ENCODE measurements at regions not wholly inside any gene's neighbourhood (a gene's known extent, or its start where the extent isn't known, plus 50 kb on each side); places are given as distances from the start of the nearest gene placed in this dataset.

GRCh38 chr7:54701982-54702381, 57.0 kb downstream of the SEC61G start:
- H3K27me3 Mint-ChIP-seq, result peaks cover 2% of the 10 kb centered on the region
- no peak overlapping the region for H3K27ac Mint-ChIP-seq
- H3K9me3 Mint-ChIP-seq, result peaks cover under 1 to 7% (median under 1%) of the 10 kb centered on the region in 3 donors
- no peaks in the 10 kb centered on the region for H3K36me3 Mint-ChIP-seq
- no peaks in the 10 kb centered on the region for H3K4me1 Mint-ChIP-seq
- no peak overlapping the region for H3K4me3 Mint-ChIP-seq

DNA sequence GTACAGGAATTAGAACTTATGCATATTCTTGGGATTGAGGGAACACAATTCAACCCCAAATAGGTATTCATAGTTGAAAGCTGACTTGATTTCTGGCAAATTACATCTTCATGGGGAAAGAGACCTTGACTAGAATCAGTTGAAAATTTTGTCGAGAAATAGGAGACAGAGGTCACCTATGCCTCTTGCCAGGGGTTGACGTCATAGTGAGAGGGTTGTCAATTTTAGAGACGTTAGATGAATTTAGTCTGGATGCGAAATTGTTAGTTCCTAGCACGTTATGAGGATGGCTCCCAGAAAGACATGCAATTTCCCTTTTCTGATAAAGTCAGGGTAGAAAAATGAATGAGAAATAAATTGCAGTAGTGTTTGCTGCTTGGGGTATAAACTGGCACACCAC, 59.3 kb downstream of the SEC61G start:
- peaks cover 0 to 4% (median 0%) of the 10 kb centered on the region in 3 donors for H3K9me3 Mint-ChIP-seq
- no peaks in the 10 kb centered on the region for H3K36me3 Mint-ChIP-seq
- H3K4me3 Mint-ChIP-seq, result no peak overlapping the region
- H3K27me3 Mint-ChIP-seq, result no peaks in the 10 kb centered on the region
- H3K4me1 Mint-ChIP-seq, result no peaks in the 10 kb centered on the region
- H3K27ac Mint-ChIP-seq, result no peak overlapping the region

DNA sequence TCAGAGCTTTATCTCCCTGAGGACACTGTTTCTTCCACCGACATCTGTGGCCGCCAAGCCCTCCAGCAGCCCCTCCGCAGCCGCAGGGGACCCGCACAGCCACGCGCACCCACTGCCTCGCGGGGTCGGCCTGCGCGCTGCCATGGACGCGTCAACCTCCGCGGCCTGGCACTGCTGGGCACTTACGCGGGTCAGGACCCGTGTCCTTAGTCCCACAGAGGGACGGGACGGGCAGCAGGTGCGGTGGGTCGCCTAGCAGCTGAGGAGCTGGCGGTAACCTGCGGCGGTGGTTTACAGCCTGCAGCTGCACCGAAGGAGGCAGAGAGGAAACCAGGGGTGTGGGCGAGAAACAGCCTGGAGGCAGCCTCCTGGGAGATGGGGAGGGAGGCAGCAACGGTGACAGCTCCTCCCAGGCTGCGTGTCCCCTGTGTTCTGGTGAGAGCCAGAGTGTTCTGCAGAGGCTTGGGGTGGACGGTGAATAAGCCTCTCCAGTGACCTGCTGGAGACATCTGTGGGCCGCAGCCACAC, 61.3 kb downstream of the SEC61G start:
- peaks cover 0 to 2% (median 0%) of the 10 kb centered on the region in 3 donors for H3K9me3 Mint-ChIP-seq
- no peak overlapping the region for H3K27ac Mint-ChIP-seq
- H3K4me1 Mint-ChIP-seq, result no peaks in the 10 kb centered on the region
- no peaks in the 10 kb centered on the region for H3K36me3 Mint-ChIP-seq
- no peaks in the 10 kb centered on the region for H3K27me3 Mint-ChIP-seq
- no peak overlapping the region for H3K4me3 Mint-ChIP-seq

DNA sequence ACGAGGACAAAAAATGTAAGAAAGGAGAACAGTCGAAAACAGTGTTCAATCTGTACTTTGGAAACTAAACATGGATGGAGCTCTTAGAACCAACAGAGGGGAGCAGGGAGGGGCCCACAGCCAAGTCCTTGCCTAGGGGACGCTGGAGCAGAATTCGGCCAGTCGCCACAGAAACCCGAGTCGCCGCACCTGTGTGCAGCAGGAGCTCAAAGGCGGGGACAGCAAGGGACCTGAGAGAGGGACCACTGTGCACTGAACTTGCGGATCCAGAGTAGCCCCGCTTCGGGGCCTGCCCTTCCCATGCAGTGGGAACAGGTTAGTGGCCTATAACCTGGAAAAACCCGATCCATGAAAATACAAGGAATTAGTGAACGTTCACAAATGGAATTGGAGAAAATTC, 68.1 kb downstream of the SEC61G start:
- Mint-ChIP-seq H3K4me1 (no peaks in the 10 kb centered on the region), H3K4me3 (peak overlapping the region in 1 of 4 donors; percentile 54), H3K27me3 (no peaks in the 10 kb centered on the region), H3K27ac (no peak overlapping the region), H3K9me3 (no peaks in the 10 kb centered on the region), H3K36me3 (no peaks in the 10 kb centered on the region)

DNA sequence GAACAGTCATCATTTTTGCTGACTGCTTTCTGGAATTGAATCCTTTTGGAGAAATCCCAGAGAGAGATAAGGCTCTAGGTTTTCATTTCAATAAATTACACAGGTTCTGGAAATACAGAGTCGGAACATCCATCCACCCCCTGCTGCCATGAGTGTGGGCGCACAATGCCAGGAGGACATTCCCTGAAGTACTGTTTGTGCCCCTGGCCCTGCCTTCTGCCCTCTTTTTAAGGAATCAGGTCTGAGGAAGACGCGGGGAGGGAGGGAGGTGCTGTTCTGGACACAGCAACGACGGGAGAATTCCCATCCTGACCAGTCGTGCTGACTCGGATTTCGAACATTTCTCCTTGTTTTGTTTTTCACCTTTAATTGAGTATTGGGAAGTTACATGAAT, 69.0 kb downstream of the SEC61G start:
- Mint-ChIP-seq H3K27ac (no peak overlapping the region), H3K4me1 (no peaks in the 10 kb centered on the region), H3K9me3 (no peaks in the 10 kb centered on the region), H3K36me3 (no peaks in the 10 kb centered on the region), H3K4me3 (no peak overlapping the region), H3K27me3 (no peaks in the 10 kb centered on the region)

DNA sequence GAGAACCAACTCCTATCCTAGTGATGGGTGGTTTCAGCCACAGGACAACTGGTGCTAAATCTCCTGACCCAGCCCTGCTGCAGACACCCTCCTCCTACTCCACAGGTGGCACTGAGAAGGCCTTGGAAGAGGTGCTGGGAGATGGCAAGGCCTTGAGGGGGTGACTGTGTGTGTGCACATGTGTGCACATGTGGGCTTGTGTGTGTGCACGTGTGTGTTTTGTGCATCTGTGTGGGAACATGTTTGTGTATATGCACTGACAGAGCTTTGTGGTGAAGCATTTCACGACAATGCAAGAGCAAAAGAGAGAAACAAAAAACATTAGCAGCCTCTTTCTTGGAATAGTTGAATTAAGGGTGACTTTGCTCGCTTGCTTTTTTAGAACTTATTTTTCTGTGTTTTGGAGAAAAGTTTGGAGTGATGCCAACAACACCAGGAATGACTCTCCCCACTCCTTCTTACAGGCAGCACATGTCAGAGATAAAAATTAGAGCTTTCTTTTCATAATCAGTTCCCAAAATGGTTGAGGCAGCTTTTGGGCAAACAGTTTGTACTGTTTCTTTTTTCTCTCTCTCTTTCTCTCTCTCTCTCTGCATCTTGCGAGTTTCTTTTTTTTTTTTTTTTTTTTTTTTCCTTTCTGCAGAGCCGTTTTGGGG, 69.5 kb downstream of the SEC61G start:
- Mint-ChIP-seq H3K36me3 (no peaks in the 10 kb centered on the region), H3K27me3 (no peaks in the 10 kb centered on the region), H3K9me3 (peaks cover 0 to 4% (median 0%) of the 10 kb centered on the region in 3 donors), H3K4me3 (no peak overlapping the region), H3K4me1 (no peaks in the 10 kb centered on the region), H3K27ac (no peak overlapping the region)

GRCh38 chr7:54687462-54688212, 71.4 kb downstream of the SEC61G start:
- no peak overlapping the region for H3K4me3 Mint-ChIP-seq
- H3K27ac Mint-ChIP-seq, result no peak overlapping the region
- no peaks in the 10 kb centered on the region for H3K4me1 Mint-ChIP-seq
- peaks cover 0 to 6% (median 0%) of the 10 kb centered on the region in 3 donors for H3K9me3 Mint-ChIP-seq
- H3K27me3 Mint-ChIP-seq, result no peaks in the 10 kb centered on the region
- H3K36me3 Mint-ChIP-seq, result no peaks in the 10 kb centered on the region

DNA sequence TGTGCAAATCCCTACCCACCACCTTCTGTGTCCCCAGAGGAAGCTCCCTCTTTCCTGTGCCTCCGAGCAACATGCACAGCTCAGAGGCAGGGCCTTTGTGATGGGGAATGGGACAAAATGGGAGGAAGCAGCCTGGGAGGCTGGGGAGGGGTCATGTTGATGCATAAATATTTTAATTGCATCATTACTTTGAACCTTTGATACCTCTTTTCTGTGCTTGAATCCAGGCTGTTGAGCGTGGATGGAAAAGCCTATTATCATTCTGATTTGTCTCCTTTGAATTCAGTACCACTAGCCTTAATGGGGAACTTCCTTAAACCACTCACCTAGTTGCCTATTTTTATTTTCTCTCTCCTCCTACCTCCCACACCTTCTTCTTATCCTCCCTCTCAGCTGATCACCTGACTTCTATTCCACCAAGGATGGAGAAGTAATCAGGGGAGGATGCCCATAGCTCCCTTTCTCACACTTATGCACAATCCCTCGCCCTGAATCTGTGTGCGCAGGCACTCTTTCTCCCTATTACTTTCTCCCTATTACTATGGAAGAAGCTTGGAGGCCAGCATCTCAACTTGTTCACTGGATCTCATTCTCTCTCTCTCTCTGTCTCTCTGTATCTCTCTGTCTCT, 78.5 kb downstream of the SEC61G start:
- peaks cover 0 to 8% (median 3%) of the 10 kb centered on the region in 3 donors for H3K9me3 Mint-ChIP-seq
- H3K27me3 Mint-ChIP-seq, result no peaks in the 10 kb centered on the region
- no peak overlapping the region for H3K27ac Mint-ChIP-seq
- no peaks in the 10 kb centered on the region for H3K36me3 Mint-ChIP-seq
- no peak overlapping the region for H3K4me3 Mint-ChIP-seq
- H3K4me1 Mint-ChIP-seq, result no peaks in the 10 kb centered on the region

DNA sequence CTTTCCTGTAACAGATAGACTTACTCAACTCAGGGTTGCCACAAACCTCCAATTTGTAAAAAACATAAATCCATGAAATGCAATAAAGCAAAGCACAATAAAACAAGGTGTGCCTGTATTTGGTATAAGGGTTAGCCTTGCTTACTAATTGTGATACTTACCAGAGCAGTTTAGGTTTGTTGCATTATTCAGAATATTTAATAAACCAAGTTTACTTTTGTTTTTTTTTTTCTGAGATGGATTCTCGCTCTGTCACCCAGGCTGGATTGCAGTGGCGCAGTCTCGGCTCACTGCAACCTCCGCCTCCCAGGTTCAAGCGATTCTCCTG, 79.6 kb downstream of the SEC61G start:
- Mint-ChIP-seq H3K27ac (no peak overlapping the region), H3K9me3 (peaks cover 0 to 3% (median 3%) of the 10 kb centered on the region in 3 donors), H3K27me3 (no peaks in the 10 kb centered on the region), H3K36me3 (no peaks in the 10 kb centered on the region), H3K4me3 (no peak overlapping the region), H3K4me1 (peaks cover 0 to 1% (median 0%) of the 10 kb centered on the region in 3 donors)

DNA sequence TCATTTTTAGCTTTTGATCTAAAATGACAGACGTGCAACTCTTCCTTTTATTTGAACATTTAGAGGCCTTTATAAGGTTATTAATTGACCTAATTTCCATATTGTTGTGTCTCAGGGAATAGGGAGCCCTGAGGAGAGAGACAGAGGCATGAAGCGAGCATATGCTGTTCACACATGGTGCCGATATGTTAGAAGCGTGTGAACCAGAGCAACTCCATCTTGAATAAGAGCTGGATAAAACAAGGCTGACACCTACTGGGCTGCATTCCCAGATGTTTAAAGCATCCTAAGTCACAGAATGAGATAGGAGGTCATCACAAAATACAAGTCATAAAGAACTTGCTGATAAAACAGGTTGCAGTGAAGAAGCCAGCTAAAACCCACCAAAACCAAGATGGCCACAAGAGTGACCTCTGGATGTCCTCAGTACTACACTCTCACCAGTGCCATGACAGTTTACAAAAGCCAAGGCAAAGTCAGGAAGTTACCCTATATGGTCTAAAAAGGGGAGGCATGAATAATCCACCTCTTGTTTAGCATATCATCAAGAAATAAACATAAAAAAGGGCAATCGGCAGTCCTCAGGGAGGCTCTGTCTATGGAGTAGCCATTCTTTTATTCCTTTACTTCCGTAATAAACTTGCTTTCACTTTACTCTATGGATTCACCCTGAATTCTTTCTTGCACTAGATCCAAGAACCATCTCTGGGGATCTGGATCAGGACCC, 80.1 kb downstream of the SEC61G start:
- no peak overlapping the region for H3K4me3 Mint-ChIP-seq
- no peaks in the 10 kb centered on the region for H3K36me3 Mint-ChIP-seq
- H3K4me1 Mint-ChIP-seq, result peaks cover 0 to 1% (median 0%) of the 10 kb centered on the region in 3 donors
- no peak overlapping the region for H3K27ac Mint-ChIP-seq
- H3K27me3 Mint-ChIP-seq, result no peaks in the 10 kb centered on the region
- peaks cover 2 to 3% (median 3%) of the 10 kb centered on the region in 3 donors for H3K9me3 Mint-ChIP-seq

GRCh38 chr7:54674891-54675290, 84.1 kb downstream of the SEC61G start:
- H3K4me3 Mint-ChIP-seq, result no peak overlapping the region
- H3K4me1 Mint-ChIP-seq, result peaks cover 0 to 1% (median 0%) of the 10 kb centered on the region in 3 donors
- H3K27ac Mint-ChIP-seq, result no peak overlapping the region
- no peaks in the 10 kb centered on the region for H3K27me3 Mint-ChIP-seq
- H3K36me3 Mint-ChIP-seq, result no peaks in the 10 kb centered on the region
- peaks cover 2 to 3% (median 3%) of the 10 kb centered on the region in 3 donors for H3K9me3 Mint-ChIP-seq

DNA sequence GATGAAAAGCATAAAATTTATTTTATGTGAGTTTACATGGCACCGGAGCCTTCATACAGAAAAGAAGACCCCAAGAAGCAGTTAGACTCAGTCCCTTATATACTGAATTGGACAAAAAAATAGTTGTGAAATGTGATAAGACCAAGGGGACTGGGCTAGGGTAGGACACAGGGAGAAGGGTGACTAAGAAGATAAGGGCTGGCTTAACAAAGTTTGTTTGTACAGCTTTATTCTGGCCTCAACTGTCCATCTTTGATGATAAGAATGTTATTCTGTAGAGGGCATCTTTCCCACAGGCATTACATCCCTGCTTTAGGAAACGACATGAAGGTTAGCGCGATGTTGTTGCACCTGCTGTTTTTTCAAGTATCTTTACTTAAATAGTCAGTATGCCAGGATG, 86.5 kb downstream of the SEC61G start:
- Mint-ChIP-seq H3K36me3 (no peaks in the 10 kb centered on the region), H3K27ac (no peak overlapping the region), H3K4me1 (peaks cover 0 to 1% (median 0%) of the 10 kb centered on the region in 3 donors), H3K27me3 (no peaks in the 10 kb centered on the region), H3K9me3 (peaks cover 0 to 7% (median 0%) of the 10 kb centered on the region in 3 donors), H3K4me3 (no peak overlapping the region)

- peaks cover 5 to 8% (median 7%) of the 10 kb centered on the region in 3 donors for H3K4me1 Mint-ChIP-seq
- H3K27me3 Mint-ChIP-seq, result peaks cover 20% of the 10 kb centered on the region
- peaks cover 4 to 7% (median 6%) of the 10 kb centered on the region in 3 donors for H3K9me3 Mint-ChIP-seq
- peak overlapping the region in 2 of 4 donors; percentile 48 to 59 for H3K4me3 Mint-ChIP-seq
- H3K27ac Mint-ChIP-seq, result no peak overlapping the region
- H3K36me3 Mint-ChIP-seq, result no peaks in the 10 kb centered on the region
These were observed 94.5 kb downstream of the SEC61G start for GRCh38 chr7:54664235-54665228.

Data from IgD-negative memory B cell (primary cell).